Hepatocyte (in vitro differentiated cells): ENCODE measurements at regions not wholly inside any gene's neighbourhood (a gene's known extent, or its start where the extent isn't known, plus 50 kb on each side); places are given as distances from the start of the nearest gene placed in this dataset.

Experiments used
- EZH2phosphoT487 ChIP-seq: fragments of 200-600 bp; sonication (generic); IDR thresholded peaks from one replicate; pipeline ENCODE4 v1.6.1; 2018; ENCODE audit warnings: antibody characterized with exemption, mild to moderate bottlenecking, low read depth, moderate library complexity; ENCODE audit not compliant: unreplicated experiment, severe bottlenecking
- TF ChIP-seq, protein P1 (sequence below): fragments of 200-600 bp; sonication (generic); IDR thresholded peaks from 2 replicates; pipeline ENCODE4 v1.5.1; 2016; ENCODE audit warnings: antibody characterized with exemption, mild to moderate bottlenecking; ENCODE audit not compliant: poor library complexity

DNA sequence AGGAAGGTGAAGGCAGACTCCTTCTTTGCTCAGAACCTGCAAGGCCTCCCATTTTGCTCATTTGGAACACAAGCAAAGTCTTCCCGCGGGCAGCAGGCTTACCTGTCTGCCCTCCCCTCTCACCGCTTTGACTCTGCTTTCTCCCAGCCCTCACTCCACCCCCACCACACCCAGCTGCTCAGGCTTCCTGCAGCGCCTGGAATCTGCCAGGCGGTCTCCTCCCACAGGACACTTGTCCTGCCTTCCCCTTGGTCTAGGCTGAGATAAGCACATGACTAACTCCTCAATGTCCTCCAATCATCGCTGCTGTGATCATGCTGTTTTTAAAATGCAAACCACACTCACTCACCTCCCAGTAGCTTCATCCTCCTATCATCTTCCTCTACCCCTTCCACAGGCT is 430.0 kb downstream of the ZNF516 start:
- TF ChIP-seq, protein P1, sequence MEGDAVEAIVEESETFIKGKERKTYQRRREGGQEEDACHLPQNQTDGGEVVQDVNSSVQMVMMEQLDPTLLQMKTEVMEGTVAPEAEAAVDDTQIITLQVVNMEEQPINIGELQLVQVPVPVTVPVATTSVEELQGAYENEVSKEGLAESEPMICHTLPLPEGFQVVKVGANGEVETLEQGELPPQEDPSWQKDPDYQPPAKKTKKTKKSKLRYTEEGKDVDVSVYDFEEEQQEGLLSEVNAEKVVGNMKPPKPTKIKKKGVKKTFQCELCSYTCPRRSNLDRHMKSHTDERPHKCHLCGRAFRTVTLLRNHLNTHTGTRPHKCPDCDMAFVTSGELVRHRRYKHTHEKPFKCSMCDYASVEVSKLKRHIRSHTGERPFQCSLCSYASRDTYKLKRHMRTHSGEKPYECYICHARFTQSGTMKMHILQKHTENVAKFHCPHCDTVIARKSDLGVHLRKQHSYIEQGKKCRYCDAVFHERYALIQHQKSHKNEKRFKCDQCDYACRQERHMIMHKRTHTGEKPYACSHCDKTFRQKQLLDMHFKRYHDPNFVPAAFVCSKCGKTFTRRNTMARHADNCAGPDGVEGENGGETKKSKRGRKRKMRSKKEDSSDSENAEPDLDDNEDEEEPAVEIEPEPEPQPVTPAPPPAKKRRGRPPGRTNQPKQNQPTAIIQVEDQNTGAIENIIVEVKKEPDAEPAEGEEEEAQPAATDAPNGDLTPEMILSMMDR: no peak
- no peak for TF ChIP-seq EZH2phosphoT487
